ENCODE measurements at regions not wholly inside any gene's neighbourhood (a gene's known extent, or its start where the extent isn't known, plus 50 kb on each side); places are given as distances from the start of the nearest gene placed in this dataset.

DNA sequence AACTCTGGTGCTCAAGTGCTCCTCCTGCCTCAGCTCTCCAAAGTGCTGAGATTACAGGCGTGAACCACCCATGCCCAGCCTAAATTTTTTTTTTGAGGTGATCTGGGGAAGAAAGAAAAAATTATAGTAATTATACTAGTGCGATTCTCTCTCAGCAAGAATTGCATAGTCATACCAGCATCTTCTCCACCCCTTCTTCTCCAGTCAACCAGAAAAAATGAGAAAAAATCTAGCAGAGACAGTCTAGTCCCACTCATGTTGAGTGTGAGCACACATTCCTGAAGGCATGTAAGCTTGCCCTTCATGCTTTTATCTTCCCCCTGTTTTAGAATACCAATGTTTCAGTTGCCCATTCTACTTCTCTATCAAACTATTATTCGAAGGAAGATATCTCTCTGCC is 207.6 kb downstream of the S1PR1 start:
- WGBS, 2 experiments (ENCODE audit: extremely low coverage in 1 of 2, insufficient coverage in 1 of 2, insufficient read length in 1 of 2, insufficient replicate concordance in 2 of 2, low coverage in 1 of 2, low lambda C conversion rate in 2 of 2, missing lambda C conversion rate in 1 of 2) = 86% methylated on average over 3 of the region's 3 CpGs; no CpG with 5 or more reads in 1 of the 2 experiments
- ChIA-PET POLR2A (ENCODE audit: partially characterized antibody) (no interaction called here), CTCF (ENCODE audit: partially characterized antibody) (interaction anchor here (1.0 to 3.0 kb wide), 2 partner anchors 62 to 135 kb away, joined by 4 to 12 read pairs; no protein-coding TSS in a partner anchor)
- H2BK15ac ChIP-seq (ENCODE audit: low read length) = no peak overlapping the region
- no peaks in the 10 kb centered on the region for H3K23me2 ChIP-seq (ENCODE audit: low read depth, low read length)
- no peaks in the 10 kb centered on the region; a peak in 1 of 7 replicates for H3K4me1 ChIP-seq (replicated peaks in 1 of 4; ENCODE audit: control insufficient read depth in 3 of 4, insufficient read depth in 4 of 4, low read length in 3 of 4)
- no peaks in the 10 kb centered on the region for H3K79me2 ChIP-seq (ENCODE audit: control insufficient read depth in 1 of 2, insufficient read depth in 2 of 2, low read length in 2 of 2)
- no peak overlapping the region for H3K56ac ChIP-seq (replicated peaks; ENCODE audit: insufficient read length, low read depth, low read length)
- no peak overlapping the region for H2AFZ ChIP-seq (ENCODE audit: low read length)
- H2BK5ac ChIP-seq (ENCODE audit: low read depth, low read length) = no peak overlapping the region
- H2BK120ac ChIP-seq (replicated peaks; ENCODE audit: low read depth, low read length) = no peak overlapping the region
- H2BK12ac ChIP-seq (ENCODE audit: low read depth, low read length) = no peak overlapping the region
- H4K5ac ChIP-seq (ENCODE audit: insufficient read length, low read depth, low read length) = no peak overlapping the region
- no peak overlapping the region for H3K18ac ChIP-seq (ENCODE audit: extremely low read depth, low read length)
- H3K9ac ChIP-seq (replicated peaks in 1 of 4; ENCODE audit: extremely low read depth in 1 of 4, low read depth in 3 of 4, low read length in 3 of 4) = no peak overlapping the region
- no peak overlapping the region for H3K4me3 ChIP-seq (ENCODE audit: extremely low read depth in 1 of 4, insufficient read depth in 2 of 4, low read depth in 3 of 4, low read length in 4 of 4)
- no peaks in the 10 kb centered on the region for H3K27me3 ChIP-seq (replicated peaks in 1 of 4; ENCODE audit: control insufficient read depth in 3 of 4, extremely low read depth in 1 of 4, insufficient read depth in 3 of 4, low read length in 3 of 4)
- H4K20me1 ChIP-seq (replicated peaks in 1 of 2; ENCODE audit: control insufficient read depth in 1 of 2, insufficient read depth in 2 of 2, low read length in 2 of 2) = no peaks in the 10 kb centered on the region
- H2BK20ac ChIP-seq (ENCODE audit: low read length) = no peak overlapping the region
- H2AK5ac ChIP-seq (ENCODE audit: low read depth, low read length) = no peak overlapping the region
- H4K8ac ChIP-seq (ENCODE audit: extremely low read depth, insufficient read depth, low read length) = no peak overlapping the region
- no peaks in the 10 kb centered on the region for H3K79me1 ChIP-seq (ENCODE audit: low read depth, low read length)
- H3K14ac ChIP-seq (ENCODE audit: insufficient read length) = no peak overlapping the region
- no peak overlapping the region for H3K4me2 ChIP-seq (ENCODE audit: insufficient read depth in 1 of 2, low read depth in 2 of 2, low read length in 2 of 2)
- DNase-seq (ENCODE audit: low read depth in 1 of 2, low spot score in 2 of 2) (no peak), FAIRE-seq (no peak)
- H3K27ac ChIP-seq (ENCODE audit: low read depth, low read length) = no peak overlapping the region
- no peaks in the 10 kb centered on the region for H3K9me3 ChIP-seq (ENCODE audit: insufficient read depth in 2 of 2, low read depth in 1 of 2, low read length in 1 of 2)
- H4K91ac ChIP-seq (replicated peaks; ENCODE audit: insufficient read length, low read length) = no peak overlapping the region
- H3K23ac ChIP-seq (ENCODE audit: insufficient read length) = no peak overlapping the region
- no peak overlapping the region for H3K4ac ChIP-seq (replicated peaks; ENCODE audit: insufficient read length, low read depth, low read length)
- H3K36me3 ChIP-seq (ENCODE audit: control insufficient read depth in 2 of 4, insufficient read depth in 4 of 4, low read length in 3 of 4) = no peaks in the 10 kb centered on the region
- TF ChIP-seq CEBPB (IDR thresholded peaks at IDR 0.05; ENCODE audit: low read depth, low read length) (no peak), EGR1 (IDR thresholded peaks at IDR 0.05; ENCODE audit: borderline replicate concordance, low read depth, low read length) (no peak), HDAC2 (IDR thresholded peaks at IDR 0.05; ENCODE audit: borderline replicate concordance in 1 of 2, low read depth in 2 of 2, low read length in 2 of 2) (no peak), KDM4A (IDR thresholded peaks at IDR 0.05; ENCODE audit: low read depth, low read length, severe bottlenecking) (no peak), TBP (IDR thresholded peaks at IDR 0.05; ENCODE audit: low read depth, low read length) (no peak), SP4 (IDR thresholded peaks at IDR 0.05; ENCODE audit: low read length) (no peak), POLR2A (IDR thresholded peaks at IDR 0.05; ENCODE audit: control extremely low read depth in 1 of 2, low read depth in 2 of 2, low read length in 2 of 2) (no peak), ZNF274 (IDR thresholded peaks at IDR 0.05; ENCODE audit: borderline replicate concordance, extremely low read depth, low read length) (no peak), SRF (IDR thresholded peaks at IDR 0.05; ENCODE audit: low read depth, low read length) (no peak), NANOG (IDR thresholded peaks at IDR 0.05; ENCODE audit: insufficient read depth, low read depth, low read length, poor library complexity, severe bottlenecking) (no peak), HDAC6 (IDR thresholded peaks at IDR 0.05; ENCODE audit: low read depth, low read length) (no peak), GABPA (IDR thresholded peaks at IDR 0.05; ENCODE audit: borderline replicate concordance, insufficient read depth, low read length) (no peak), SIN3A (conservative IDR thresholded peaks at IDR 0.05 in 1 of 2, IDR thresholded peaks at IDR 0.05 in 1 of 2; ENCODE audit: low read depth in 1 of 2, low read length in 2 of 2) (no peak), TAF7 (optimal IDR thresholded peaks at IDR 0.05; ENCODE audit: borderline replicate concordance, low read depth, low read length) (no peak)
- TF ChIP-seq, protein P1, sequence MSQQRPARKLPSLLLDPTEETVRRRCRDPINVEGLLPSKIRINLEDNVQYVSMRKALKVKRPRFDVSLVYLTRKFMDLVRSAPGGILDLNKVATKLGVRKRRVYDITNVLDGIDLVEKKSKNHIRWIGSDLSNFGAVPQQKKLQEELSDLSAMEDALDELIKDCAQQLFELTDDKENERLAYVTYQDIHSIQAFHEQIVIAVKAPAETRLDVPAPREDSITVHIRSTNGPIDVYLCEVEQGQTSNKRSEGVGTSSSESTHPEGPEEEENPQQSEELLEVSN (IDR thresholded peaks at IDR 0.05) = no peak
